H9 (cell line): ENCODE measurements at regions not wholly inside any gene's neighbourhood (a gene's known extent, or its start where the extent isn't known, plus 50 kb on each side); places are given as distances from the start of the nearest gene placed in this dataset.

Experiments used
- DNase-seq: peaks from one replicate; pipeline ENCODE4 v3.0.0-alpha.2; 2017
- H2AFZ ChIP-seq: one replicate; pipeline ENCODE4 v1.6.1; 2013; ENCODE audit warnings: mild to moderate bottlenecking, low read length, control low read depth, moderate library complexity
- H2AK5ac ChIP-seq: 2 replicates; pipeline ENCODE4 v1.6.1; 2013; ENCODE audit warnings: low read length, control low read depth, mixed read lengths; ENCODE audit not compliant: insufficient read length
- H2BK120ac ChIP-seq: one replicate; pipeline ENCODE4 v1.6.1; 2013; ENCODE audit warnings: low read depth, mild to moderate bottlenecking, low read length, control low read depth, inconsistent platforms; ENCODE audit not compliant: poor library complexity, severe bottlenecking
- H2BK12ac ChIP-seq: 2 replicates; pipeline ENCODE4 v1.6.1; 2013; ENCODE audit warnings: low read length, control low read depth, mixed read lengths, low read depth; ENCODE audit not compliant: insufficient read length
- H2BK15ac ChIP-seq: 2 replicates; pipeline ENCODE4 v1.6.1; 2013; ENCODE audit warnings: low read depth, low read length, control low read depth
- H2BK20ac ChIP-seq: one replicate; pipeline ENCODE4 v1.6.1; 2013; ENCODE audit warnings: low read depth, mild to moderate bottlenecking, low read length, control low read depth, inconsistent platforms; ENCODE audit not compliant: poor library complexity, severe bottlenecking
- H2BK5ac ChIP-seq: 2 replicates; pipeline ENCODE4 v1.6.1; 2013; ENCODE audit warnings: low read length, control low read depth, mixed read lengths; ENCODE audit not compliant: insufficient read length
- H3K14ac ChIP-seq: 2 replicates; pipeline ENCODE4 v1.6.1; 2013; ENCODE audit warnings: low read length, control low read depth; ENCODE audit not compliant: insufficient read depth
- H3K18ac ChIP-seq: 2 replicates; pipeline ENCODE4 v1.6.1; 2013; ENCODE audit warnings: low read depth, mild to moderate bottlenecking, mixed read lengths, low read length, control low read depth; ENCODE audit not compliant: insufficient read length
- H3K23ac ChIP-seq: 2 replicates; pipeline ENCODE4 v1.6.1; 2013; ENCODE audit warnings: low read length, control low read depth, mixed read lengths, low read depth; ENCODE audit not compliant: insufficient read length
- H3K23me2 ChIP-seq: 2 replicates; pipeline ENCODE4 v1.6.1; 2013; ENCODE audit warnings: low read depth, mild to moderate bottlenecking, mixed read lengths, low read length, control low read depth; ENCODE audit not compliant: insufficient read length, poor library complexity, severe bottlenecking
- H3K27ac ChIP-seq: 2 replicates; pipeline ENCODE4 v1.5.1; 2013; ENCODE audit warnings: low read length, control low read depth, mixed read lengths, low read depth; ENCODE audit not compliant: insufficient read length
- H3K27me3 ChIP-seq: 2 replicates; pipeline ENCODE4 v1.6.1; 2013; ENCODE audit warnings: low read length, control low read depth, inconsistent platforms; ENCODE audit not compliant: insufficient read depth
- H3K4ac ChIP-seq: 2 replicates; pipeline ENCODE4 v1.6.1; 2013; ENCODE audit warnings: low read depth, mild to moderate bottlenecking, control low read depth, inconsistent platforms, low read length, moderate library complexity
- H3K4me1 ChIP-seq: 2 replicates; pipeline ENCODE4 v1.6.1; 2013; ENCODE audit warnings: low read length, control low read depth, inconsistent platforms; ENCODE audit not compliant: insufficient read depth
- H3K4me2 ChIP-seq: 2 replicates; pipeline ENCODE4 v1.6.1; 2013; ENCODE audit warnings: low read length, control low read depth, mixed read lengths; ENCODE audit not compliant: insufficient read length, insufficient read depth
- H3K56ac ChIP-seq: 2 replicates; pipeline ENCODE4 v1.6.1; 2013; ENCODE audit warnings: low read depth, mild to moderate bottlenecking, mixed read lengths, low read length, control low read depth; ENCODE audit not compliant: insufficient read length
- H3K79me1 ChIP-seq: 2 replicates; pipeline ENCODE4 v1.6.1; 2013; ENCODE audit warnings: low read depth, mild to moderate bottlenecking, moderate library complexity, low read length, control low read depth, inconsistent platforms; ENCODE audit not compliant: insufficient read depth, poor library complexity, severe bottlenecking
- H3K79me2 ChIP-seq: 2 replicates; pipeline ENCODE4 v1.6.1; 2013; ENCODE audit warnings: low read length, control low read depth, inconsistent platforms; ENCODE audit not compliant: insufficient read depth
- H3K9ac ChIP-seq: 2 replicates; pipeline ENCODE4 v1.6.1; 2013; ENCODE audit warnings: low read length, control low read depth, mixed read lengths; ENCODE audit not compliant: insufficient read length; ENCODE audit errors: extremely low read depth
- H3K9me3 ChIP-seq: one replicate; pipeline ENCODE4 v1.6.1; 2013; ENCODE audit warnings: low read depth, low read length, inconsistent platforms; ENCODE audit not compliant: control insufficient read depth
- H3T11ph ChIP-seq: one replicate; pipeline ENCODE4 v1.6.1; 2013; ENCODE audit warnings: mild to moderate bottlenecking, low read length, control low read depth, inconsistent platforms
- H4K20me1 ChIP-seq: one replicate; pipeline ENCODE4 v1.6.1; 2013; ENCODE audit not compliant: control insufficient read depth, insufficient read length, insufficient read depth
- H4K5ac ChIP-seq: 2 replicates; pipeline ENCODE4 v1.6.1; 2013; ENCODE audit warnings: low read depth, mild to moderate bottlenecking, mixed read lengths, low read length, control low read depth; ENCODE audit not compliant: insufficient read length
- H4K8ac ChIP-seq: replicated peaks from 2 replicates; pipeline ENCODE4 v1.6.1; 2013; ENCODE audit warnings: low read length, control low read depth, mixed read lengths, low read depth; ENCODE audit not compliant: insufficient read length
- H4K91ac ChIP-seq: 2 replicates; pipeline ENCODE4 v1.6.1; 2013; ENCODE audit warnings: low read depth, mild to moderate bottlenecking, moderate library complexity, mixed read lengths, low read length, control low read depth; ENCODE audit not compliant: insufficient read length
- H3K27ac Mint-ChIP-seq, 3 experiments: 2 replicates in 2 of 3; 3 replicates in 1 of 3; pipeline ENCODE4 v1.8.0; 2020 to 2021; ENCODE audit warnings: mixed read lengths in 3 of 3, mild to moderate bottlenecking in 1 of 3, moderate library complexity in 1 of 3
- H3K27me3 Mint-ChIP-seq: 2 replicates; pipeline ENCODE4 v1.8.0; 2021; ENCODE audit warnings: low read depth, mild to moderate bottlenecking, moderate library complexity, mixed read lengths
- H3K36me3 Mint-ChIP-seq, 3 experiments: 2 replicates in 2 of 3; 3 replicates in 1 of 3; pipeline ENCODE4 v1.8.0; 2020 to 2021; ENCODE audit warnings: low read depth in 3 of 3, mixed read lengths in 3 of 3; ENCODE audit not compliant: insufficient read depth in 1 of 3
- H3K4me1 Mint-ChIP-seq, 2 experiments: 2 replicates each; pipeline ENCODE4 v1.8.0; 2020; ENCODE audit warnings: mixed read lengths in 2 of 2
- H3K4me3 Mint-ChIP-seq, 2 experiments: 2 replicates in 1 of 2; 3 replicates in 1 of 2; pipeline ENCODE4 v1.8.0; 2020 to 2021; ENCODE audit warnings: mild to moderate bottlenecking in 2 of 2, mixed read lengths in 2 of 2, moderate library complexity in 1 of 2
- H3K9me3 Mint-ChIP-seq, 2 experiments: 2 replicates in 1 of 2; 3 replicates in 1 of 2; pipeline ENCODE4 v1.8.0; 2020; ENCODE audit warnings: mild to moderate bottlenecking in 2 of 2, mixed read lengths in 2 of 2, moderate library complexity in 1 of 2
- CTCF ChIP-seq: fragments of 200-600 bp; sonication (generic); conservative IDR thresholded peaks from 3 replicates; pipeline ENCODE4 v1.8.0; 2021; ENCODE audit warnings: antibody characterized with exemption, mild to moderate bottlenecking
- WGBS: extraction: QIAGEN DNeasy Blood & Tissue Kit; methylation state at CpG from one replicate; pipeline ENCODE4 v1.1.7; 2013; ENCODE audit warnings: missing lambda C conversion rate, low lambda C conversion rate, mixed read lengths; ENCODE audit not compliant: insufficient read length; ENCODE audit errors: extremely low coverage; 5-methylcytosine and 5-hydroxymethylcytosine counted together

- Histone ChIP-seq H2BK5ac (no peak overlapping the region), H2BK12ac (no peak overlapping the region), H3K4me2 (no peak overlapping the region), H2BK120ac (no peak overlapping the region), H3T11ph (no peak overlapping the region), H3K23me2 (no peaks in the 10 kb centered on the region), H3K79me1 (no peaks in the 10 kb centered on the region), H3K4ac (no peak overlapping the region), H4K5ac (no peak overlapping the region), H3K14ac (no peak overlapping the region), H3K27ac (no peak overlapping the region), H3K56ac (no peak overlapping the region), H2AFZ (no peak overlapping the region), H2BK15ac (no peak overlapping the region), H3K79me2 (no peaks in the 10 kb centered on the region), H4K91ac (no peak overlapping the region), H2AK5ac (no peak overlapping the region), H2BK20ac (no peak overlapping the region), H4K8ac (no peak overlapping the region), H3K9ac (no peak overlapping the region), H4K20me1 (no peaks in the 10 kb centered on the region), H3K18ac (no peak overlapping the region), H3K9me3 (no peaks in the 10 kb centered on the region), H3K23ac (no peak overlapping the region), H3K4me1 (no peaks in the 10 kb centered on the region), H3K27me3 (no peaks in the 10 kb centered on the region)
- no peak for DNase-seq
- no peak overlapping the region for H3K27ac Mint-ChIP-seq
- no peak overlapping the region for H3K4me3 Mint-ChIP-seq
- peaks cover 4% of the 10 kb centered on the region in 2 experiments; a peak in 4 of 5 replicates for H3K9me3 Mint-ChIP-seq
- H3K4me1 Mint-ChIP-seq: peaks cover 14 to 16% of the 10 kb centered on the region in 2 experiments
- peaks cover 0 to 9% (median 7%) of the 10 kb centered on the region in 3 experiments; a peak in 2 of 7 replicates for H3K36me3 Mint-ChIP-seq
- no peaks in the 10 kb centered on the region for H3K27me3 Mint-ChIP-seq
- no CpG with 5 or more reads among the region's 1 CpG for WGBS
- no peak for TF ChIP-seq CTCF
Observed at GRCh38 chr4:125518281-125518680, 203.5 kb downstream of the FAT4 start.
